LNCAP (cell line): ENCODE measurements at regions not wholly inside any gene's neighbourhood (a gene's known extent, or its start where the extent isn't known, plus 50 kb on each side); places are given as distances from the start of the nearest gene placed in this dataset.

Experiments
- CTCF ChIP-seq: fragments of 450-650 bp; IDR thresholded peaks from 2 replicates; pipeline ENCODE4 v1.5.1; 2017; ENCODE audit warnings: mild to moderate bottlenecking

- TF ChIP-seq CTCF, result no peak
Measured at GRCh38 chr6:170182781-170183120, 108.1 kb downstream of the DLL1 start.

GRCh38 chr6:170182093-170182780, 108.6 kb downstream of the DLL1 start:
- no peak for TF ChIP-seq CTCF

- no peak for TF ChIP-seq CTCF
Measured at GRCh38 chr6:170181338-170181690, 109.6 kb downstream of the DLL1 start.

GRCh38 chr6:170180671-170181337, 110.1 kb downstream of the DLL1 start:
- TF ChIP-seq CTCF, result no peak

- no peak for TF ChIP-seq CTCF
Measured at GRCh38 chr6:170179616-170180324, 111.1 kb downstream of the DLL1 start.

- no peak; the same call in 1 of the 2 replicates for TF ChIP-seq CTCF
Measured at GRCh38 chr6:170178561-170179477, 112.1 kb downstream of the DLL1 start.
